ENCODE measurements at regions not wholly inside any gene's neighbourhood (a gene's known extent, or its start where the extent isn't known, plus 50 kb on each side); places are given as distances from the start of the nearest gene placed in this dataset.
"Not testable (repeated sequence)": the region's sequence is repeated elsewhere in the genome, so short reads cannot be mapped to it uniquely, and the experiment has no call there.

DNA sequence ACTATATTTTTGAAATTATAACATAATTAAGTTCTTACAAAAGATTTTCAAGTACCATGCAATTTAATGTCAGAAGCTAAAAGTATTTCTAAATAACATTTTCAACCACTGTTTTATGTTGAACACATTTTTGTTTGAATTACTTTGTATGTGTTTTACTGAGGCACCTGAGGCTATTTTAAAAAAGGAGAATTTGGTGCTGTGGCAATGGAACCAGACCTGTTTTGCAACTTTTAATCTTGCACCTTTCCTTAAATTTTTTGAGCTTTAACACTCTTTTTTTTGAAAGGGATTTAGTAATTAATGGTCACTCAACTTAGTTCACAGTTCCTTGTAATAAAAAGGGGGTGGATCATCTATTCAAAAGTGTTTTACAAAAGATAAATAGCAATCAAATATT lies 561.6 kb downstream of the ZBBX start:
- Histone ChIP-seq H3K27ac (ENCODE audit: low read depth in 2 of 2, low read length in 1 of 2) (no peak overlapping the region), H3K79me2 (ENCODE audit: insufficient read depth) (no peaks in the 10 kb centered on the region), H3F3A (replicated peaks; ENCODE audit: insufficient read depth) (no peaks in the 10 kb centered on the region), H2AFZ (ENCODE audit: low read depth) (no peak overlapping the region), H3K9me3 (no peaks in the 10 kb centered on the region), H4K20me1 (ENCODE audit: insufficient read depth) (no peaks in the 10 kb centered on the region), H3K9ac (no peak overlapping the region), H3K4me3 (ENCODE audit: low read depth in 2 of 2, low read length in 1 of 2) (no peak overlapping the region), H3K36me3 (replicated peaks in 1 of 2; ENCODE audit: control insufficient read depth in 1 of 2, insufficient read depth in 2 of 2, low read length in 1 of 2) (no peaks in the 10 kb centered on the region), H3K4me1 (ENCODE audit: control insufficient read depth in 1 of 2, insufficient read depth in 2 of 2, low read depth in 1 of 2, low read length in 1 of 2) (no peaks in the 10 kb centered on the region), H3K9me2 (no peaks in the 10 kb centered on the region), H3K27me3 (ENCODE audit: insufficient read depth) (no peaks in the 10 kb centered on the region), H3K4me2 (no peak overlapping the region)
- no peak for DNase-seq
- ChIA-PET CTCF (no interaction called here), POLR2A (no interaction called here)
- no peak for TF ChIP-seq IRF3 (IDR thresholded peaks at IDR 0.05; ENCODE audit: low read depth, low read length)
- TF ChIP-seq, protein P1, sequence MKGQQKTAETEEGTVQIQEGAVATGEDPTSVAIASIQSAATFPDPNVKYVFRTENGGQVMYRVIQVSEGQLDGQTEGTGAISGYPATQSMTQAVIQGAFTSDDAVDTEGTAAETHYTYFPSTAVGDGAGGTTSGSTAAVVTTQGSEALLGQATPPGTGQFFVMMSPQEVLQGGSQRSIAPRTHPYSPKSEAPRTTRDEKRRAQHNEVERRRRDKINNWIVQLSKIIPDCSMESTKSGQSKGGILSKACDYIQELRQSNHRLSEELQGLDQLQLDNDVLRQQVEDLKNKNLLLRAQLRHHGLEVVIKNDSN (IDR thresholded peaks at IDR 0.05; ENCODE audit: borderline replicate concordance, low read depth), result no peak
- no peak for TF ChIP-seq TEAD4 (IDR thresholded peaks at IDR 0.05; ENCODE audit: borderline replicate concordance, insufficient read depth)

DNA sequence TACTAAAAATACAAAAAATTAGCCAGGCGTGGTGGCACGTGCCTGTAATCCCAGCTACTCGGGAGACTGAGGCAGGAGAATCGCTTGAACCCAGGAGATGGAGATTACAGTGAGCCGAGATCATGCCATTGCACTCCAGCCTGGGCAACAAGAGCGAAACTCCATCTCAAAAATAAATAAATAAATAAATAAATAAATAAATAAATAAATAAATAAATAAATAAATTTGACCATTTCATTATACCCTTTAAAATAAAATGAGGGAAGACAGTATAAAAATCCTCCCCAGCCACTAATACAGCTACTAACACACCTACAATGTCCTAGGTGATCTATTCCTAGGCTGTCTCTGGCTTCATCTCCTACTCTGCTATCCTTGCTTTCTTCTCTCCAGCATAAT lies 562.8 kb downstream of the ZBBX start:
- WGBS (ENCODE audit: low lambda C conversion rate), result 19% methylated on average over 6 of the region's 6 CpGs
- H3K79me2 ChIP-seq (ENCODE audit: insufficient read depth); H3K27me3 ChIP-seq (ENCODE audit: insufficient read depth); H3K9ac ChIP-seq; H3K9me3 ChIP-seq; H3K27ac ChIP-seq (ENCODE audit: low read depth in 2 of 2, low read length in 1 of 2); H4K20me1 ChIP-seq (ENCODE audit: insufficient read depth); H3K36me3 ChIP-seq (replicated peaks in 1 of 2; ENCODE audit: control insufficient read depth in 1 of 2, insufficient read depth in 2 of 2, low read length in 1 of 2); H3K4me2 ChIP-seq; H3K4me1 ChIP-seq (ENCODE audit: control insufficient read depth in 1 of 2, insufficient read depth in 2 of 2, low read depth in 1 of 2, low read length in 1 of 2); H2AFZ ChIP-seq (ENCODE audit: low read depth); H3K9me2 ChIP-seq; DNase-seq; H3F3A ChIP-seq (replicated peaks; ENCODE audit: insufficient read depth); CTCF ChIA-PET; H3K4me3 ChIP-seq (ENCODE audit: low read depth in 2 of 2, low read length in 1 of 2); POLR2A ChIA-PET: not testable (repeated sequence)

GRCh38 chr3:166810741-166811445 lies 569.2 kb downstream of the ZBBX start:
- Histone ChIP-seq H3F3A (replicated peaks; ENCODE audit: insufficient read depth) (peaks cover 2% of the 10 kb centered on the region), H3K4me3 (ENCODE audit: low read depth in 2 of 2, low read length in 1 of 2) (peak overlapping the region in 1 of 2 experiments; percentile 29; a peak in 1 of 4 replicates), H3K9me2 (no peaks in the 10 kb centered on the region), H3K27ac (ENCODE audit: low read depth in 2 of 2, low read length in 1 of 2) (no peak overlapping the region), H3K4me2 (peak overlapping the region; percentile 11; the same call in 1 of the 2 replicates), H3K4me1 (ENCODE audit: control insufficient read depth in 1 of 2, insufficient read depth in 2 of 2, low read depth in 1 of 2, low read length in 1 of 2) (no peaks in the 10 kb centered on the region), H3K27me3 (ENCODE audit: insufficient read depth) (no peaks in the 10 kb centered on the region), H2AFZ (ENCODE audit: low read depth) (no peak overlapping the region), H3K9me3 (no peaks in the 10 kb centered on the region), H3K9ac (no peak overlapping the region), H3K79me2 (ENCODE audit: insufficient read depth) (no peaks in the 10 kb centered on the region), H3K36me3 (replicated peaks in 1 of 2; ENCODE audit: control insufficient read depth in 1 of 2, insufficient read depth in 2 of 2, low read length in 1 of 2) (no peaks in the 10 kb centered on the region), H4K20me1 (ENCODE audit: insufficient read depth) (no peaks in the 10 kb centered on the region)
- ChIA-PET CTCF (interaction anchor here (1.6 kb wide), 1 partner anchor 27 kb away, joined by 4 read pairs; no protein-coding TSS in a partner anchor), POLR2A (no interaction called here)
- DNase-seq, result no peak
- WGBS (ENCODE audit: low lambda C conversion rate), result 42% methylated on average over 23 of the region's 23 CpGs
- TF ChIP-seq MEF2A (IDR thresholded peaks at IDR 0.05; ENCODE audit: borderline replicate concordance, low read depth) (no peak), YY1 (IDR thresholded peaks at IDR 0.05; ENCODE audit: low read depth) (no peak), REST (IDR thresholded peaks at IDR 0.05; ENCODE audit: low read depth, low read length) (no peak), TAF1 (IDR thresholded peaks at IDR 0.05; ENCODE audit: borderline replicate concordance, low read depth, low read length) (no peak), MXI1 (IDR thresholded peaks at IDR 0.05; ENCODE audit: low read depth, low read length) (no peak), CTCF (IDR thresholded peaks at IDR 0.05) (no peak), GATA2 (CRISPR knock-in tag; IDR thresholded peaks at IDR 0.05) (no peak), RCOR1 (IDR thresholded peaks at IDR 0.05; ENCODE audit: low read length) (no peak), NRF1 (IDR thresholded peaks at IDR 0.05; ENCODE audit: low read depth, low read length) (no peak), GABPA (IDR thresholded peaks at IDR 0.05; ENCODE audit: low read depth) (no peak)
- TF ChIP-seq, protein P1 (IDR thresholded peaks at IDR 0.05; ENCODE audit: borderline replicate concordance, low read depth), result no peak
